Breast epithelium (tissue), 4 donors: ENCODE measurements at regions not wholly inside any gene's neighbourhood (a gene's known extent, or its start where the extent isn't known, plus 50 kb on each side); places are given as distances from the start of the nearest gene placed in this dataset.
"Not testable (repeated sequence)": the region's sequence is repeated elsewhere in the genome, so short reads cannot be mapped to it uniquely, and the experiment has no call there.

Experiments used
- DNase-seq, 2 donors: peaks; one replicate each; pipeline ENCODE4 v3.0.0-alpha.2; 2019; ENCODE audit warnings: low spot score in 2 of 2
- H3K27ac ChIP-seq, 2 donors: fragments of 200-600 bp; sonication (generic) in 1 of 2; one replicate each; pipeline ENCODE4 v1.5.1; 2016 to 2019; ENCODE audit warnings: mild to moderate bottlenecking in 1 of 2
- H3K27me3 ChIP-seq, 2 donors: fragments of 200-600 bp; sonication (generic) in 1 of 2; one replicate each; pipeline versions ENCODE4 v1.5.1 to v1.6.0; 2017 to 2019; ENCODE audit warnings: control low read depth in 1 of 2, mild to moderate bottlenecking in 1 of 2
- H3K36me3 ChIP-seq: fragments of 200-600 bp; one replicate; pipeline ENCODE4 v1.5.1; 2019
- H3K4me1 ChIP-seq, 2 donors: fragments of 200-600 bp; sonication (generic); one replicate each; pipeline ENCODE4 v1.5.1; 2016 to 2019; ENCODE audit warnings: control low read depth in 1 of 2
- H3K4me3 ChIP-seq, 3 donors: fragments of 200-600 bp; sonication (generic); 1 replicate in 2 of 3; 2 replicates in 1 of 3; pipeline ENCODE4 v1.5.1; 2016 to 2019; ENCODE audit warnings: mild to moderate bottlenecking in 3 of 3, moderate library complexity in 2 of 3
- H3K9me3 ChIP-seq, 2 donors: fragments of 200-600 bp; sonication (generic) in 1 of 2; one replicate each; pipeline ENCODE4 v1.5.1; 2016 to 2019; ENCODE audit warnings: control low read depth in 1 of 2
- POLR2A ChIP-seq: fragments of 450-650 bp; IDR thresholded peaks from one replicate; pipeline ENCODE4 v1.6.1; 2016; ENCODE audit warnings: antibody characterized with exemption, mild to moderate bottlenecking, moderate library complexity
- POLR2AphosphoS5 ChIP-seq, 3 donors: sonication (generic); formaldehyde crosslinking; IDR thresholded peaks; one replicate each; pipeline ENCODE4 v1.6.1; 2017; ENCODE audit warnings: antibody characterized with exemption in 3 of 3
- intact Hi-C: fragments of 100-400 bp; cut with DNase I; formaldehyde crosslinking; loops from one replicate; pipeline ENCODE4 v1.15.1; 2023; ENCODE audit warnings: low total_unique reads
- TF ChIP-seq, protein P1 (sequence below), 3 donors: fragments of 450-650 bp; IDR thresholded peaks; one replicate each; pipeline ENCODE4 v1.5.1; 2016 to 2017; ENCODE audit warnings: antibody characterized with exemption in 3 of 3, mild to moderate bottlenecking in 3 of 3, moderate library complexity in 3 of 3

DNA sequence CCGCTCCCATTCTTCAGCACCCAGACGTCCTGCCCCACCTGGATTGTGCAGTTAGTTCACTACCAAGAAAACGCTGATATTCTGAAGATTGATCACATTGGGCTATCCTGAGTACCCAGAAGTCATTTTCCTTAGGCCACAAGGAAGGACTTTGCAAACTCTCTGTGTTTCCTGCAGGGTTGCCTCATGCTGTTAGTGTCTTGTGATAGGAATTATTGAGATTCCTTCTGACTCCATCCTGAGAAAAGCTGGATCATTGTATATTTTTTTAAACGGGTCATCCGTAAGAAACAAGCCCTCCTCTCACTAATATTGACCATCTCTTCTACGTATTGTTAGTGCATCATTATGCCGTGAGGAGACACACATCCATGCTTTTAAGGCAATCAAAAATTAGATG, 96.0 kb upstream of the DAPK1 start:
- TF ChIP-seq POLR2A = no peak
- TF ChIP-seq, protein P1, sequence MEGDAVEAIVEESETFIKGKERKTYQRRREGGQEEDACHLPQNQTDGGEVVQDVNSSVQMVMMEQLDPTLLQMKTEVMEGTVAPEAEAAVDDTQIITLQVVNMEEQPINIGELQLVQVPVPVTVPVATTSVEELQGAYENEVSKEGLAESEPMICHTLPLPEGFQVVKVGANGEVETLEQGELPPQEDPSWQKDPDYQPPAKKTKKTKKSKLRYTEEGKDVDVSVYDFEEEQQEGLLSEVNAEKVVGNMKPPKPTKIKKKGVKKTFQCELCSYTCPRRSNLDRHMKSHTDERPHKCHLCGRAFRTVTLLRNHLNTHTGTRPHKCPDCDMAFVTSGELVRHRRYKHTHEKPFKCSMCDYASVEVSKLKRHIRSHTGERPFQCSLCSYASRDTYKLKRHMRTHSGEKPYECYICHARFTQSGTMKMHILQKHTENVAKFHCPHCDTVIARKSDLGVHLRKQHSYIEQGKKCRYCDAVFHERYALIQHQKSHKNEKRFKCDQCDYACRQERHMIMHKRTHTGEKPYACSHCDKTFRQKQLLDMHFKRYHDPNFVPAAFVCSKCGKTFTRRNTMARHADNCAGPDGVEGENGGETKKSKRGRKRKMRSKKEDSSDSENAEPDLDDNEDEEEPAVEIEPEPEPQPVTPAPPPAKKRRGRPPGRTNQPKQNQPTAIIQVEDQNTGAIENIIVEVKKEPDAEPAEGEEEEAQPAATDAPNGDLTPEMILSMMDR (IDR thresholded peaks at IDR 0.05) = no peak
- no peak for TF ChIP-seq POLR2AphosphoS5 (IDR thresholded peaks at IDR 0.05)
- Histone ChIP-seq H3K4me3 (no peak overlapping the region), H3K36me3 (no peaks in the 10 kb centered on the region), H3K27me3 (no peaks in the 10 kb centered on the region), H3K9me3 (no peaks in the 10 kb centered on the region), H3K27ac (no peak overlapping the region), H3K4me1 (no peaks in the 10 kb centered on the region)
- intact Hi-C loops = no loop called here
- no peak for DNase-seq

DNA sequence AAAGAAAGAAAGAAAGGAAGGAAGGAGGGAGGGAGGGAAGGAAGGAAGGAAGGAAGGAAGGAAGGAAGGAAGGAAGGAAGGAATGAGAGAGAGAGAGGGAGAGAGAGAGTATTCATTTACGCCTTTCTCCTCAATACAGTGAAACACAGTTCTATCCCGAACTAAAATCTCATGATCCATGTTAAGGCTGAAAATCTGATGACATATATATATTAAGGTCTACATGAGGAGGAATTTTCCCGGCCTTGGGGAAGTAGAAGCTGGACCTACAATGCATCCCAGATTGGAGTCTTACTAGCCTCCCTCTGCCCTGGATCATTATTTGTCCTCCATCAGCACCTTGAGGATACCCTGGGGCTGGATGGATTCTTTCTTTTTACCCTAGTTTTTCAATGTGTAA, 95.1 kb upstream of the DAPK1 start:
- no peaks in the 10 kb centered on the region for H3K36me3 ChIP-seq
- TF ChIP-seq POLR2A (no peak), POLR2AphosphoS5 (IDR thresholded peaks at IDR 0.05) (no peak)
- TF ChIP-seq, protein P1 (IDR thresholded peaks at IDR 0.05) = no peak
- H3K4me3 ChIP-seq = no peak overlapping the region
- no peak for DNase-seq
- intact Hi-C loops = no loop called here
- no peaks in the 10 kb centered on the region for H3K27me3 ChIP-seq
- H3K27ac ChIP-seq = no peak overlapping the region
- no peaks in the 10 kb centered on the region for H3K4me1 ChIP-seq
- H3K9me3 ChIP-seq = no peaks in the 10 kb centered on the region

DNA sequence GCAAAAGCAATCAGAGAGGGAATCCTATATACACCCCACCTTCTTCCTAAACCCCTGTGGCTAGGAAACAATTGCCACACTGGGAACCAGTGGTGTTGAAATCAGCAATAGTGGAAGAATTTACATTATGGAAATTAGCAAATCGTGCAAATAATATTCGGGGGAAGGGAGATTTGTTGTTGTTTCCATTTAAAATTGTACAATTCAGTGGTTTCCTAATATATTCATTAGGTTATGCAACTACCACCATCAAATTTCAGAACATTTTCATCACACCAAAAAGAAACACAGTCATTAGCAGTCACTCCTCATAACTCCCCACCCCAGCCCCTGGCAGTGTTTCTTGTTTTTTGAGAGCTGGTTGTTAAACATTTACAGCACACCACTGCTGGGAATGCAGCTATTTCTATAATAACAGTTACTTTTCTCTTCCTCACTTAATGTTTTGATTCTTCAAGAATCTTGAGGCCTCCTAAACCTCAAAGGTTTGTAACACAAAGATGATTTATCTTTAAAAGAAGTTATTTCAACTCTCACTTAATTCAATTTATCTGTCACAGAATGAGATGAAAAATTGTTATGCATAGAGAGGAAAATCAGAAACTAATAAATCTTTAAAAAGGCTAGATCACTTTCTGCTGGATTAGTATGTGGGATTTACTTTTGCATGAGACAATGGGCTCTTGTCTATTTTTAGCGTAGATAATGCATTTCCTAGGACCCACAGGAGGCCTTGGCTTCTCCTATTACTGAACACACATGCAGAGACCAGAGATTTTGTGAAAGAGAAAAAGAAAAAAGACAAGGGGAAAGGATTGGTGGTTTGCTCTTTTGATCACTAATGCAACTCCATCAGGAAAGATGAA, 91.8 kb upstream of the DAPK1 start:
- no peak for TF ChIP-seq POLR2A
- TF ChIP-seq, protein P1 (IDR thresholded peaks at IDR 0.05) = no peak
- no peak for TF ChIP-seq POLR2AphosphoS5 (IDR thresholded peaks at IDR 0.05)
- Histone ChIP-seq H3K27me3 (no peaks in the 10 kb centered on the region), H3K36me3 (no peaks in the 10 kb centered on the region), H3K4me1 (no peaks in the 10 kb centered on the region), H3K4me3 (no peak overlapping the region), H3K9me3 (no peaks in the 10 kb centered on the region), H3K27ac (no peak overlapping the region)
- intact Hi-C loops = no loop called here
- DNase-seq = no peak

DNA sequence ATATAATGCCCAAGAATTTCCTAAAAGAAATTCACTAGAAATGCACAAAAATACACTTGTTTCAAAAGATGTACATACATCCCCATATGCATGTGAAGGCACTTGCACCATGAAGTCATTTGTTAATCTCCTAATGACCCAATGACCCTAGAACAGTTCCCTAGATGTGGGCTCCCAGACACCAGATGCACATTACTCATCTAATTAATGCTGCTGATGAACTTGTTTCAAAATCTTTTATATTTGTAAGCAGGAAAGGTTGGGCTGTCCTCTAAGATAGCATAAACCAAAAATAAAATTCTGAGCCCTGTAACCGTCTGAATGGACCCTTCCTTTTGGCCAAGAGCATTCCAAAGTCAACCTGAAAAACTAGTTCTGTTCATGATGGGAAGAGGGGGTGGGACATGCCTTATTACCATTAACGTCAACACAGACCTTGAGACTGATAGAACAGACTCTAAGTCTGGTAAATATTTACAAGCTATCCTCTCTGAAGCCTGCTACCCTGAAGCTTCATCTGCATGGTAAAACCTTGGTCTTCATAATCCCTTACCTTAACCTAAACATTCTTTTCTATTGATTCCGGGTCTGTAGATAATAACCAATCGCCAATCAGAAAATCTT, 91.0 kb upstream of the DAPK1 start:
- Histone ChIP-seq H3K27ac (no peak overlapping the region), H3K36me3 (no peaks in the 10 kb centered on the region), H3K4me1 (no peaks in the 10 kb centered on the region), H3K9me3 (no peaks in the 10 kb centered on the region), H3K4me3 (no peak overlapping the region), H3K27me3 (no peaks in the 10 kb centered on the region)
- DNase-seq = no peak
- intact Hi-C loops = no loop called here
- no peak for TF ChIP-seq POLR2AphosphoS5 (IDR thresholded peaks at IDR 0.05)
- TF ChIP-seq POLR2A = no peak
- TF ChIP-seq, protein P1 (IDR thresholded peaks at IDR 0.05) = no peak

DNA sequence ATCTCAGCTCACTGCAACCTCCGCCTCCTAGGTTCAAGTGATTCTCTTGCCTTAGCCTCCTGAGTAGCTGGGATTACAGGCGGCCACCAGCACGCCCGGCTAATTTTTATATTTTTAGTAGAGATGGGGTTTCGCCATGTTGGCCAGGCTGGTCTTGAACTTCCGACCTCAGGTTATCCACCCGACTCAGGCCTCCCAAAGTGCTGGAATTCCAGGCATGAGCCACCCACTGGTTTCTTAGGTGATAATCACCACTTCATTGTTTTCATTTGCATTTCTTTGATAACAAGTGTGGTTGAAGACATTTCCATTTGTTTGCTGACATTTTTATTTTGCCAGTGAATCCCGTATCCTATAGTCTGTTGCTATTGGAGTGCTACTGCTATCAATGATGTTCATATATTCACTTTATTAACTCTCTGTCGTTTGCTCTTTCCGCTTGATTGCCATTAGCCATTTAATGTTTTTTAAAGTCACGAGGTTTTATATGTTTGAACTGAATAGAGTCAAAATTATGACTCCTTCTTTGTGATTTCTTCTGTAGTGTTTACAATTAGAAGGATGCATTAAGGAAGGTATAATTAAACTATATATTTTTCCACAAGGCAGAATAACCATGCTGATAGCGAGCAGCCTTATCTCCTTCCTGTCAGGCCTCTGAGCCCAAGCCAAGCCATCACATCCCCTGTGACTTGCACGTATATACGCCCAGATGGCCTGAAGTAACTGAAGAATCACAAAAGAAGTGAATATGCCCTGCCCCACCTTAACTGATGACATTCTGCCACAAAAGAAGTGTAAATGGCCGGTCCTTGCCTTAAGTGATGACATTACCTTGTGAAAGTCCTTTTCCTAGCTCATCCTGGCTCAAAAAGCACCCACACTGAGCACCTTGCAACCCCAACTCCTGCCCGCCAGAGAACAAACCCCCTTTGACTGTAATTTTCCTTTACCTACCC, 87.3 kb upstream of the DAPK1 start:
- H3K4me1 ChIP-seq, H3K9me3 ChIP-seq, H3K4me3 ChIP-seq, intact Hi-C loops, H3K27ac ChIP-seq, DNase-seq, H3K27me3 ChIP-seq, H3K36me3 ChIP-seq: not testable (repeated sequence)
